ENCODE measurements at regions not wholly inside any gene's neighbourhood (a gene's known extent, or its start where the extent isn't known, plus 50 kb on each side); places are given as distances from the start of the nearest gene placed in this dataset.

DNA sequence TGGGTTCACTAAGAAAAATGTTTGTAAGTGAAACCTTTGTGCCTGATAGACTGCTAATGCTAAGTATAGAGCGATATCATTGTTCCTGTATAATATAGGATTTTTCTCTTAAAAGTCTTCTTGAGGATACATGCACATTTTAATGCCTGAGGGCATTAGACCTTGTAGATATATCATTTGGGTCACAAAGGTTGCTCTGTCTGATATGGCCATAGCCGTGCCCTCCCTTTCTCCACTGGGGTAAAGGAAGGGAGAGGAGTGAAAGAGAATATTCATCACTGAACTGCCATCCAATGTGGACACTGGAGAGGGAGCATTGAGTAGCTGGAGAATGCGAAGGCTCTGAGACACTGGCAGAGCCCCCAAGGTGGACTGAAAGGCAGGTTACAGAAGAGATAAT lies 442.2 kb upstream of the SPTLC3 start:
- TF ChIP-seq POLR2AphosphoS5 (IDR thresholded peaks at IDR 0.05) (no peak), POLR2A (IDR thresholded peaks at IDR 0.05) (no peak)
